B cell (primary cell): ENCODE measurements at regions not wholly inside any gene's neighbourhood (a gene's known extent, or its start where the extent isn't known, plus 50 kb on each side); places are given as distances from the start of the nearest gene placed in this dataset.

Experiments used
- ATAC-seq: fragments of 200-7000 bp; cut with Tn5 transposase; one replicate; pipeline ENCODE4 v1.10.0; 2021; ENCODE audit warnings: low read depth, mild to moderate bottlenecking, moderate number of reproducible peaks, moderate library complexity
- CTCF ChIA-PET: fragments of 350-600 bp; sonication (Branson Sonifier 250); formaldehyde crosslinking; loops from one replicate; lab custom pipeline; 2021; ENCODE audit warnings: antibody characterized with exemption, inconsistent platforms; lab: Charles Lee
- POLR2A ChIA-PET: fragments of 350-600 bp; sonication (Branson Sonifier 250); formaldehyde crosslinking; loops from one replicate; lab custom pipeline; 2021; ENCODE audit warnings: antibody characterized with exemption; lab: Charles Lee
- DNase-seq: peaks from one replicate; pipeline ENCODE4 v3.0.0; 2013
- H2AFZ ChIP-seq: 2 replicates; pipeline ENCODE4 v1.6.1; 2012; ENCODE audit warnings: mild to moderate bottlenecking, low read depth, low read length; ENCODE audit not compliant: insufficient read depth, poor library complexity, severe bottlenecking
- H3K27ac ChIP-seq, 2 donors: 1 replicate in 1 of 2; 2 replicates in 1 of 2; pipeline ENCODE4 v1.5.1; 2012 to 2013; ENCODE audit warnings: low read length in 2 of 2, mild to moderate bottlenecking in 2 of 2, moderate library complexity in 1 of 2
- H3K27me3 ChIP-seq, 4 experiments: fragments of 200-600 bp in 1 of 4; sonication (generic) in 1 of 4; replicated peaks in 1 of 4; 1 replicate in 2 of 4; 2 replicates in 2 of 4; pipeline versions ENCODE4 v1.6.1 to v1.7.0; 2013 to 2016; ENCODE audit warnings: low read length in 3 of 4, mild to moderate bottlenecking in 2 of 4, mixed read lengths in 1 of 4, moderate library complexity in 1 of 4; ENCODE audit not compliant: insufficient read depth in 4 of 4, control insufficient read depth in 3 of 4; ENCODE audit errors: control extremely low read depth in 1 of 4
- H3K36me3 ChIP-seq, 2 experiments: replicated peaks in 1 of 2; 1 replicate in 1 of 2; 2 replicates in 1 of 2; pipeline versions ENCODE4 v1.6.1 to v1.7.1; 2013; ENCODE audit warnings: low read length in 1 of 2; ENCODE audit not compliant: insufficient read depth in 2 of 2, control insufficient read depth in 1 of 2; ENCODE audit errors: control extremely low read depth in 1 of 2, extremely low read depth in 1 of 2
- H3K4me1 ChIP-seq, 2 donors: fragments of 200-600 bp in 1 of 2; sonication (generic) in 1 of 2; 1 replicate in 1 of 2; 2 replicates in 1 of 2; pipeline versions ENCODE4 v1.5.1 to v1.6.1; 2013 to 2017; ENCODE audit warnings: low read length in 2 of 2; ENCODE audit not compliant: control insufficient read depth in 2 of 2, insufficient read depth in 2 of 2
- H3K4me2 ChIP-seq: replicated peaks from 2 replicates; pipeline ENCODE3; 2012; ENCODE audit warnings: mild to moderate bottlenecking, low read depth, low read length; ENCODE audit not compliant: poor library complexity, severe bottlenecking
- H3K4me3 ChIP-seq, 5 experiments: fragments of 200-600 bp in 1 of 5; sonication (generic) in 1 of 5; 1 replicate in 3 of 5; 2 replicates in 2 of 5; pipeline versions ENCODE4 v1.5.1 to v1.7.0; 2011 to 2016; ENCODE audit warnings: low read length in 4 of 5, mild to moderate bottlenecking in 4 of 5, low read depth in 2 of 5, control low read depth in 1 of 5, moderate library complexity in 1 of 5; ENCODE audit not compliant: insufficient read depth in 1 of 5; ENCODE audit errors: control extremely low read depth in 1 of 5, extremely low read depth in 1 of 5
- H3K79me2 ChIP-seq: fragments of 200-600 bp; sonication (generic); one replicate; pipeline ENCODE4 v1.6.0; 2016; ENCODE audit warnings: low read length; ENCODE audit not compliant: control insufficient read depth, insufficient read depth
- H3K9ac ChIP-seq: fragments of 200-600 bp; sonication (generic); 2 replicates; pipeline ENCODE4 v1.6.1; 2017; ENCODE audit warnings: mild to moderate bottlenecking, low read length, moderate library complexity
- H3K9me3 ChIP-seq, 3 donors: one replicate each; pipeline versions ENCODE4 v1.6.1 to v1.7.1; 2013; ENCODE audit warnings: low read length in 2 of 3; ENCODE audit not compliant: control insufficient read depth in 2 of 3, insufficient read depth in 1 of 3; ENCODE audit errors: control extremely low read depth in 1 of 3
- H4K20me1 ChIP-seq: 2 replicates; pipeline ENCODE4 v1.6.0; 2012; ENCODE audit warnings: mild to moderate bottlenecking, low read length; ENCODE audit not compliant: insufficient read depth, control insufficient read depth, poor library complexity, severe bottlenecking
- H3K27ac Mint-ChIP-seq: one replicate; pipeline ENCODE4 v1.8.0; 2021; ENCODE audit warnings: mixed read lengths
- H3K27me3 Mint-ChIP-seq: one replicate; pipeline ENCODE4 v1.8.0; 2021; ENCODE audit warnings: mixed read lengths
- H3K4me1 Mint-ChIP-seq: one replicate; pipeline ENCODE4 v1.8.0; 2021; ENCODE audit warnings: mixed read lengths
- H3K4me3 Mint-ChIP-seq: one replicate; pipeline ENCODE4 v1.8.0; 2021; ENCODE audit warnings: mixed read lengths
- H3K9me3 Mint-ChIP-seq: one replicate; pipeline ENCODE4 v1.8.0; 2022; ENCODE audit warnings: mixed read lengths; ENCODE audit not compliant: insufficient read depth
- EZH2 ChIP-seq: IDR thresholded peaks from 2 replicates; pipeline ENCODE4 v1.6.1; 2012; ENCODE audit warnings: borderline replicate concordance, low read depth, mild to moderate bottlenecking, moderate library complexity, low read length; ENCODE audit not compliant: insufficient read depth, poor library complexity, severe bottlenecking
- WGBS: methylation state at CpG from one replicate; pipeline ENCODE4 v1.1.5; 2013; ENCODE audit warnings: missing lambda C conversion rate; ENCODE audit not compliant: insufficient coverage; 5-methylcytosine and 5-hydroxymethylcytosine counted together
- intact Hi-C: fragments of 100-400 bp; cut with micrococcal nuclease; formaldehyde crosslinking; loops from one replicate; pipeline ENCODE4 v1.10.0; 2022
- TF ChIP-seq, protein P1 (sequence below): fragments of 200-600 bp; IDR thresholded peaks from one replicate; pipeline ENCODE4 v1.8.0; 2022; ENCODE audit warnings: antibody characterized with exemption, mild to moderate bottlenecking

- Histone ChIP-seq H3K9ac (no peak overlapping the region), H3K4me2 (no peak overlapping the region), H4K20me1 (no peaks in the 10 kb centered on the region), H3K27me3 (no peaks in the 10 kb centered on the region), H3K4me3 (no peak overlapping the region), H3K36me3 (no peaks in the 10 kb centered on the region), H3K4me1 (no peaks in the 10 kb centered on the region), H3K27ac (no peak overlapping the region), H3K9me3 (no peaks in the 10 kb centered on the region), H2AFZ (no peak overlapping the region), H3K79me2 (no peaks in the 10 kb centered on the region)
- no peak overlapping the region for H3K4me3 Mint-ChIP-seq
- H3K4me1 Mint-ChIP-seq = no peaks in the 10 kb centered on the region
- H3K27ac Mint-ChIP-seq = no peak overlapping the region
- ChIA-PET CTCF (no interaction called here), POLR2A (no interaction called here)
- no peak for ATAC-seq
- H3K27me3 Mint-ChIP-seq = no peaks in the 10 kb centered on the region
- H3K9me3 Mint-ChIP-seq = peaks cover 3% of the 10 kb centered on the region
- intact Hi-C loops = no loop called here
- TF ChIP-seq EZH2 = no peak
- TF ChIP-seq, protein P1, sequence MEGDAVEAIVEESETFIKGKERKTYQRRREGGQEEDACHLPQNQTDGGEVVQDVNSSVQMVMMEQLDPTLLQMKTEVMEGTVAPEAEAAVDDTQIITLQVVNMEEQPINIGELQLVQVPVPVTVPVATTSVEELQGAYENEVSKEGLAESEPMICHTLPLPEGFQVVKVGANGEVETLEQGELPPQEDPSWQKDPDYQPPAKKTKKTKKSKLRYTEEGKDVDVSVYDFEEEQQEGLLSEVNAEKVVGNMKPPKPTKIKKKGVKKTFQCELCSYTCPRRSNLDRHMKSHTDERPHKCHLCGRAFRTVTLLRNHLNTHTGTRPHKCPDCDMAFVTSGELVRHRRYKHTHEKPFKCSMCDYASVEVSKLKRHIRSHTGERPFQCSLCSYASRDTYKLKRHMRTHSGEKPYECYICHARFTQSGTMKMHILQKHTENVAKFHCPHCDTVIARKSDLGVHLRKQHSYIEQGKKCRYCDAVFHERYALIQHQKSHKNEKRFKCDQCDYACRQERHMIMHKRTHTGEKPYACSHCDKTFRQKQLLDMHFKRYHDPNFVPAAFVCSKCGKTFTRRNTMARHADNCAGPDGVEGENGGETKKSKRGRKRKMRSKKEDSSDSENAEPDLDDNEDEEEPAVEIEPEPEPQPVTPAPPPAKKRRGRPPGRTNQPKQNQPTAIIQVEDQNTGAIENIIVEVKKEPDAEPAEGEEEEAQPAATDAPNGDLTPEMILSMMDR = no peak
- no peak for DNase-seq
- WGBS = no CpG with 5 or more reads among the region's 1 CpG
Observed at GRCh38 chr4:32488690-32489089, 1768.5 kb downstream of the PCDH7 start.

- WGBS = 98% methylated on average over 5 of the region's 5 CpGs
- ATAC-seq (no peak), DNase-seq (no peak)
- Histone ChIP-seq H2AFZ (no peak overlapping the region), H4K20me1 (no peaks in the 10 kb centered on the region), H3K36me3 (no peaks in the 10 kb centered on the region), H3K9ac (no peak overlapping the region), H3K4me3 (no peak overlapping the region), H3K79me2 (no peaks in the 10 kb centered on the region), H3K4me2 (no peak overlapping the region), H3K9me3 (no peaks in the 10 kb centered on the region), H3K27ac (no peak overlapping the region), H3K4me1 (no peaks in the 10 kb centered on the region), H3K27me3 (no peaks in the 10 kb centered on the region)
- ChIA-PET POLR2A (no interaction called here), CTCF (no interaction called here)
- H3K27me3 Mint-ChIP-seq = no peaks in the 10 kb centered on the region
- H3K4me3 Mint-ChIP-seq = no peak overlapping the region
- H3K27ac Mint-ChIP-seq = no peak overlapping the region
- TF ChIP-seq EZH2 = no peak
- TF ChIP-seq, protein P1 = no peak
- no peaks in the 10 kb centered on the region for H3K4me1 Mint-ChIP-seq
- intact Hi-C loops = no loop called here
- H3K9me3 Mint-ChIP-seq = peaks cover 3% of the 10 kb centered on the region
Observed at GRCh38 chr4:32499171-32499570, 1779.0 kb downstream of the PCDH7 start.
